ENCODE measurements at regions not wholly inside any gene's neighbourhood (a gene's known extent, or its start where the extent isn't known, plus 50 kb on each side); places are given as distances from the start of the nearest gene placed in this dataset.

- TF ChIP-seq CTCF (IDR thresholded peaks at IDR 0.05) (no peak), EP300 (IDR thresholded peaks at IDR 0.05) (no peak)
These were observed 989.5 kb upstream of the CNTNAP5 start for GRCh38 chr2:123035541-123035940.

All from ovary (tissue), 3 donors.